ENCODE measurements at regions not wholly inside any gene's neighbourhood (a gene's known extent, or its start where the extent isn't known, plus 50 kb on each side); places are given as distances from the start of the nearest gene placed in this dataset.
"Not testable (repeated sequence)": the region's sequence is repeated elsewhere in the genome, so short reads cannot be mapped to it uniquely, and the experiment has no call there.

DNA sequence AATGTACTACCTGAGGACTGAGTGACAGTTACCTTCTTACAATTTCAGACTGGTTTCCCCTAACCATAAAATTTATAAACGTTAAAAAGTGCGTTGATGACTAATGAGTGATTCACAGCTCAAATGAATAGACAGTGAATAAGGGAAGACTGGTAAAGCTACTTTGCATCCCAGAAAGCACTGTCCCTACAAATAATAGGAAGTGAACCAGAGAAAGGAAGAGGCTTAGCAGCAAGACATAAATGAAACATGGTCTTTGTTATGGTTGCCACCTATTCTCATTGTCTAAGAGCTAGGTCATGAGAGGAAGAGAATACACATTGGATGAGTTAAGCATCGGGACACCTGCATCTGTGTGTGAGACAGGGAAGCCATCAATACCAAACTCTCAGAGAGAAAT is 849.2 kb downstream of the TAF11L14 start:
- no peak for DNase-seq

DNA sequence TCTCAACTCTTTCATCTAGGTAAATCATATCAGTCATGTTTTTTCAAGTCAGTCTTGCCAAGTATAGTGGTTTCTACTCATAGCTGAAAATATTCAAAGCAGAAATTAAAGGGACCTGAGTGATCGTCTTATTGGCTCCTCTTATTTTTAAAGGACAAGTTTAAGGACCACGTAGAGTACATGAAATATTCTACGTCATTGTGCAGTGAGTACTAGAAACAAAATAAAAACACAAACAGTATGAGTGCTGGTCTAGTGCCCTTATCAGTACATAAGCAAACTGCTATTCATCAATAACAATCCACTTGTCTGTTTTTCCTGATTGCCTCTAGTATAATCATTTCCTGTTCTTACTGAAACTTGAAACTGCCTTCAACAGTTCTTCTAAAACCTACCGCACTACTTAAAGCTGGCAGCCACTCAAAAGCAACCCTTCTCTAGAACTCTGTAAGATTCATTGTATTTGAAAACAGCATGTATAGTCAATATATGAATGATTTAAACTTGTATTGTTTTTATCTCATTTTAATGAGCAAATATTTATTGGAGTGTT is 853.7 kb downstream of the TAF11L14 start:
- no peak for DNase-seq

- DNase-seq, result no peak
These were observed 855.4 kb downstream of the TAF11L14 start for GRCh38 chr5:18489703-18490102.

DNA sequence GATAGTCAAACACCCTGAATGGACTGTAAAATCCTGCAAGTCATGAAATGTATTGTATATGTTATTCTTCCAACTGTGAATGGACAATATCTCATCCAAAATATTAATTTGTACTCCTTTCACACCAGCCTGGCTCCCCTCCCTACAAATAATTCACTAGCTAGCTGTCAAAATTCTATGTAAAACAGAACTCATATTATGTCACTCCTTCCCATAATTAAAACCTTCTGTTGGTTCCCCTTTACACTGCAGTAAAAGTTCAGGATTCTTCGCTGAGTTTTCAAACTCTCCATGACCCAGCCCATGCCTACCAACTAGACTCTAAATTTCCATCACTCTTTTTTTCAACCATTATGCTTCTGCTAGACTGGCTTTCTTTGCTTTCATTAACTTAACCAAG is 857.1 kb downstream of the TAF11L14 start:
- no peak for DNase-seq

GRCh38 chr5:18495157-18495556 is 860.9 kb downstream of the TAF11L14 start:
- no peak for DNase-seq

GRCh38 chr5:18496041-18496440 is 861.8 kb downstream of the TAF11L14 start:
- DNase-seq, result no peak

GRCh38 chr5:18497089-18497488 is 862.8 kb downstream of the TAF11L14 start:
- no peak for DNase-seq

GRCh38 chr5:18503797-18504328 is 869.6 kb downstream of the TAF11L14 start:
- no peak for DNase-seq

DNA sequence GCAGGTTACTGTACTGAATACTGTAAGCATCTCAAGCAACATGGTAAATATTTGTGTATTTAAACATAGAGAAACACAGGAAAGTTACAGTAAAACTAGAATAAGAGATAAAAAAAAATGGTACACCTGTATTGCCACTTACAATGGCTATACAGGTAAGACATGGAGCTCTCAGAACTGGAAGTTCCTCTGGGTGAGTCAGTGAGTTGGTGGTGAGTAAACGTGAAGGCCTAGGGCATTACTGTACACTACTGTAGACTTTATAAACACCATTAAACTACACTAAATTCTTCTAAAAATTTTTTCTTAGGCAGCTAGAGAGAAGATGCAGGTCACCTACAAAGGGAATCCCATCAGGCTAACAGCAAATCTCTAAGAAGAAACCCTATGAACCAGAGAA is 872.9 kb downstream of the TAF11L14 start:
- no peak for DNase-seq

DNA sequence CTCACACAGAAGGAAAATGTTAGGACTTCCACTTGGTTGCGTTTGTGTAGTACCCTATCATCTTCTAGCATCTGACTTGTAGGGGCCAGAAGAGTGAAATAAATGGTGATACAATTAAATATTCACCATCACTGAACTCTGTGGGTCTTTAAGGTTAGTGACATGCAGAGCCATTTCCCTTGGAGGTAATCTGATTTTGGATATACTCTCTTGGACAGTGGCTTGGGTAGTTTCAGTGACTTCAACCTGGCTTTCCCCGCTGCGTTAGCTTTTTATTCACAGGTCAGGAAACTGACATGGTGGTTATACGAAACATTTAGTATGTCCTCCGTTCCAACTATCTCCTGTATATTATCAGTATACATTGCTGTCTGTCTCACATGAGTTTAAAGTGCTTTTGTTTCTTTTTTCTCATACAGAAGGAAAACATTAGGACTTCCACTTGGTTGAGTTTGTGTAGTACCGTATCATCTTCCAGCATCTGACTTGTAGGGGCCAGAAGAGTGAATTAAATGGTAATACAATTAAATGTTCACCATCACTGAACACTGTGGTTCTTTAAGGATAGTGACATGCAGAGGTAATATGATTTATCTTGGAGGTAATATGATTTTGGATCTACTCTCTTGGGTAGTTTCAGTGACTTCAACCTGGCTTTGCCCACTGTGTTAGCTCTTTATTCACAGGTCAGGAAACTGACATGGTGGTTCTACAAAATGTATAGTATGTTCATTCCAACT is 883.6 kb downstream of the TAF11L14 start:
- DNase-seq, result no peak

GRCh38 chr5:18523380-18523779 is 889.1 kb downstream of the TAF11L14 start:
- no peak for DNase-seq

DNA sequence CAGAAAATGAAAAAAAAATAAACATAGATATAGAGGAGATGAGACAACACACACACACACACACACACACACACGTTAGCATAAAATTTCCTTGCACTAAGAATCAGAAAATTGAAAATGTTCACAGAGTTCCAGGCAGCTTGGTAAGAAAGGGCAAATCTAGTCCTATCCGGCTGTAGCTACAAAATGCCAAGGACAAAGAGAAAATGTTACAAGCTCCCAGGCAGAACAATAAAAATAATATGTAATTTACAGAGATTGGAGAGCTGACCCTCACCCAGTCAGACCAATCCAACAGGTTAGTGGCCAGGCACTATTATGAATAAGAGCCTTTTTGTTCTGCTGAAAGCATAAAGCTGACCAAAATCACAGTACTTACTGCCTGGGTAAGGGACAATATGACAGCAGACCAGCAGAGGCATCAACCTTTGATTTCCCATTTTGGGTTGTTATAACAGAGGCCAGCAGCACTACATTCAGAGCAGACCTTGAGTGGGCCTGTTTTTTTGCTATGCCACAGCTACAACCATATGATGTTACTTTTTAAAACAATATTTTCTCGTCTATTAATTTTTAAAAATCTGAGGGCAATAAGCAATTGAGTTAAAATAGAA is 892.6 kb downstream of the TAF11L14 start:
- peak; percentile 25 for DNase-seq

GRCh38 chr5:18533137-18533536 is 898.9 kb downstream of the TAF11L14 start:
- no peak for DNase-seq

- no peak for DNase-seq
These were observed 899.9 kb downstream of the TAF11L14 start for GRCh38 chr5:18534119-18534518.

GRCh38 chr5:18535753-18536152 is 901.5 kb downstream of the TAF11L14 start:
- DNase-seq, result not testable (repeated sequence)

DNA sequence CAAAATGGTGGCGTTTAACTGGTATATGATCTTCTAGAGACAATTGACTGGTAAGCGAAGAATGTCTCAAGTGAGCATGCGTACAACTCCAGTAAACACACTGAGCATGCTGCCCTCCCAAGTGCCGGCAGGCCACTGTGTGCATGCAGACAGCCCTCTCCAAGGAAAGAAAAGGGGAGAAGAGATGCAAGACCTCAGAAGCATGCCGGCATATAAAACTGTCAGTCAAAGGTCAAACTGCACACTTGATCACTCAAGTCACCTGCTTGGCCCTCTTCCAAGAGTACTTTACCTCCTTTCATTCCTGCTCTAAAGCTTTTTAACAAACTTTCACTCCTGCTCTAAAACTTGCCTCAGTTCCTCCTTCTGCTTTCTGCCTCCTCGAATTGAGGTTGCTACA is 910.2 kb downstream of the TAF11L14 start:
- DNase-seq, result no peak

DNA sequence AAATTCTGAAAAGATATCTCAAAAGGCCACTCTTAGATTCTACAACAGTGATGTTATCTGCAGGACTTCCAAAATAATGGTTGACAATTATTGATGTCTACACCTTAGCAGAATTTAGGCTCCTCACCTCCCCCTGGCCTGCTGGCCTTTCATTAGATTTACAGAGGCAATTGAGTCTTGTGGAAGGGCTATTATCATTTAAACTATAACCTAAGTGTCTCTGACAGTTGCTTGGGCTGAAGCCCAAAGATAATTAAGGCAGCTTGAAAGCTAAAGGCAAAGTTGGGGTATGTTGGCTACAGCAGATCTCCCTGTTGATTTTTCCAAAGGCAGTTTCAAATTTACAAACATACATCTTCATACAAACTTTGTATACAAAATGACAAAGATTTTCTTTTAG is 912.3 kb downstream of the TAF11L14 start:
- DNase-seq, result no peak

DNA sequence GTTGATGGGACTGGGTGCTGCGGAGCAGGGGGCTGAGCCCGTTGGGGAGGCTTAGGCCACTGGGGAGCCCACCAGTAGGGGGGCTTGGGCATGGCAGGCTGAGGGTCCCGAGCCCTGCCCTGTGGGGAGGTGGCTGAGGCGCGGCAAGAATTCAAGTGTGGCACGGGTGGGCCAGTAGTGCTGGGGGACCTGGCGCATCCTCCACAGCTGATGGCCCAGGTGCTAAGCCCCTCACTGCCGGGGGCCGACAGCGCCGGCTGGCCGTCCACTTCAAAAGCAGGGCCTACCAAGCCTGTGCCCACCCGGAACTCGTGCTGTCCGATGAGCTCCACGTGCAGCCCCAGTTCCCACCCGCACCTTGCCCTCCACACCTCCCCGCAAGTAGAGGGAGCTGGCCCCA is 917.5 kb downstream of the TAF11L14 start:
- DNase-seq, result no peak

DNA sequence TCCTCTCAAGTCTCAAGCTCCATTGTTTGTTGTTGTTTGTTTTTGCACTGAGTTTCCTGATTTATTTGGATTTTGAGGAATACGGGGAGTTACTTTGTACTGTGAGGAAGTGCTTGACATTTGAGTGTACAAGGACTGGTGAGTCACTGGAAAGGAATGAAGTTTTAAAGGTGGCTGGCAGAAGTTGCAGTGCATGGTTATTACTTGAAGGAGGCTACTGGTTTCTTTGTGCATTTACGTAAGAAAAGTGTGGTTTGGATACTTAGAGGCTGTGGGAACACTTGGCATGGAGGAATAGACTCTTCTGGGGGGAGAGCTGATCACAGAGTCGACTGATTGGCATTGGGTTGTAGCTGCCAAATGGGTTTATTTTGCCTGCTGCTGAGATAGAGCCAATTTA is 919.0 kb downstream of the TAF11L14 start:
- no peak for DNase-seq

DNA sequence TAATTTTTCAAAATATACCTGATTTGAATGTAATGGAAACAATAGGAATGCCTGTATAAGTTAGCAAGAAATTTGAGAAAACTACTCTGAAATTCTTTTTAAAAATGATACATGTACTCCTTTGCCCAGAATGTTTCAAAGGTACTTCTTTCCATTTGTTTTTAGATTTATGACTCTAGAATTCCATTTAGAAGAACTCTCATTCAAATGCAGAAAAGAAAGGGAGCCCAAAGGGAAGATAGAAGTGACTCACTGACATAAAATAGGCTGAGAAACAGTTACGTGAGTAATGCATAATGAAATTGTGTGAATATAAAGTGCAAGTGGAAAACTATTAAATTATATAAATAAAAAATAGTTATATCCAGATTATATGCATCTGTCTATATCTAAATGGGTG is 926.3 kb downstream of the TAF11L14 start:
- DNase-seq, result no peak

DNA sequence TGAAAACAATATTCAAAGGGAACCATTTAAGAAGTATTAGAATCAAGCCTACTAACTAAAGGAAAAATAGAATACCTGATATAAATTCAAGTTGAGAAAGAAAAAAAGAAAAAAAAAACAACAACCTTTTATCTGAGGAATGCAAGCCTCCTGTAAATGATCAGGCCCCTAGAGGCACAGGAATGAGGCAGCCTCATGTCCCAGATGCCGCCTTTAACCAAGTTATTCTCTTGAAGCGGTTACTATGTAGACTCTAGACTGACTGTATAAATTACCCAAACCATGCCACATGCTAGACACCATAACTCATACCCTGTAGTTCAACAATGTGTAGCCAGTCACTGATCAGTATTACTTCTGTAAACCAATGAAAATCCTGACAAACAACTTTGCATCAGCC is 929.6 kb downstream of the TAF11L14 start:
- no peak for DNase-seq

- no peak for DNase-seq
These were observed 932.4 kb downstream of the TAF11L14 start for GRCh38 chr5:18566671-18567070.

GRCh38 chr5:18576586-18576985 is 942.3 kb downstream of the TAF11L14 start:
- DNase-seq, result no peak

DNA sequence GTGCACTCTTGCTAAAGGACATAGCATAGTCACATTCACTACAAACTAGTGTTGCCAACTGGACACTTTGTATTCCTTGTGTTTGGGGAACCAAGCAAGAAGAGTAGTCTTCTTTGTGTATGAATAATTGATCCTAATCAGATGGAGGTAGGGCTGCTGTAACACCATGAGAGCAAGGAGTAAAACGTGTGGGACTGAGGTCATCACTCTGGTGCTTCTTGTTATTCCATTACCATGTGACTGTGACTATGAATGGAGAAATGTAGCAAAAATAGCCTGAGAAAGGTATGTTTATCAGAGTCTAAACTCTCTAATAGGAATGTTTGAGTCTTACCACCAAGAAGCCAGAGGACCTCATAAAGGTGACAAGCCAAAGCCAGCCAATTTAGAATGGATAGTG is 966.9 kb downstream of the TAF11L14 start:
- no peak for DNase-seq

Data from NCI-H748 treated with DMSO at 0.1 percent for 48 hours (cell line).